ENCODE measurements at regions not wholly inside any gene's neighbourhood (a gene's known extent, or its start where the extent isn't known, plus 50 kb on each side); places are given as distances from the start of the nearest gene placed in this dataset.

DNA sequence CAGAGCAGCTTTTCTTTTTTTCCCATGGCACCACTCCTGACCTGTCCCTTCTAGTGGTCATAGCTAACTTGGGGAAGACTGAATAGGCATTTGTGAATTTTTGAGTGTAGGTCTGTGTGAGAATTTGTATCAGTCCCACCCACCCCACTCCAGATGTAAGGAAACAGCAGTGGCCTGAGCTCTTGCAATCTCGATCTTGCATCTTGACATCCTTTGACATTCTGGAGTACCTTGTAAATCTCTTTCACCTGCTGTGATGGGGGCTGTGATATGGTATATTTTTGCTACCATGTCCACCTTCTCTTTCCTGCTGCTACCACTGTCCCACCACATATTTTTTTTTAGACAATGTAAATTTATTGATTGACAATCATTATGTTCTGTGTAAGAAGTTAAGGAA is 289.3 kb downstream of the MAP2K6 start:
- H2AFZ ChIP-seq (ENCODE audit: low read depth, low read length) = no peak overlapping the region
- H3K27ac ChIP-seq (ENCODE audit: low read depth, low read length) = no peak overlapping the region
- H3K36me3 ChIP-seq (ENCODE audit: insufficient read depth, low read length) = no peaks in the 10 kb centered on the region
- H3K4me1 Mint-ChIP-seq (ENCODE audit: low read depth, unreplicated experiment) = no peaks in the 10 kb centered on the region
- H3K9ac ChIP-seq (ENCODE audit: low read length) = no peak overlapping the region
- FAIRE-seq (no peak), DNase-seq (ENCODE audit: low read depth) (no peak)
- peaks cover 2% of the 10 kb centered on the region for H3K27me3 Mint-ChIP-seq (ENCODE audit: low read depth, unreplicated experiment)
- H3K27ac Mint-ChIP-seq (ENCODE audit: unreplicated experiment) = no peak overlapping the region
- H3K27me3 ChIP-seq (ENCODE audit: insufficient read depth, low read length) = no peaks in the 10 kb centered on the region
- H3K4me3 Mint-ChIP-seq (ENCODE audit: unreplicated experiment) = no peak overlapping the region
- no peaks in the 10 kb centered on the region for H3K9me3 ChIP-seq (ENCODE audit: insufficient read depth, low read depth, low read length)
- TF ChIP-seq, protein P1, sequence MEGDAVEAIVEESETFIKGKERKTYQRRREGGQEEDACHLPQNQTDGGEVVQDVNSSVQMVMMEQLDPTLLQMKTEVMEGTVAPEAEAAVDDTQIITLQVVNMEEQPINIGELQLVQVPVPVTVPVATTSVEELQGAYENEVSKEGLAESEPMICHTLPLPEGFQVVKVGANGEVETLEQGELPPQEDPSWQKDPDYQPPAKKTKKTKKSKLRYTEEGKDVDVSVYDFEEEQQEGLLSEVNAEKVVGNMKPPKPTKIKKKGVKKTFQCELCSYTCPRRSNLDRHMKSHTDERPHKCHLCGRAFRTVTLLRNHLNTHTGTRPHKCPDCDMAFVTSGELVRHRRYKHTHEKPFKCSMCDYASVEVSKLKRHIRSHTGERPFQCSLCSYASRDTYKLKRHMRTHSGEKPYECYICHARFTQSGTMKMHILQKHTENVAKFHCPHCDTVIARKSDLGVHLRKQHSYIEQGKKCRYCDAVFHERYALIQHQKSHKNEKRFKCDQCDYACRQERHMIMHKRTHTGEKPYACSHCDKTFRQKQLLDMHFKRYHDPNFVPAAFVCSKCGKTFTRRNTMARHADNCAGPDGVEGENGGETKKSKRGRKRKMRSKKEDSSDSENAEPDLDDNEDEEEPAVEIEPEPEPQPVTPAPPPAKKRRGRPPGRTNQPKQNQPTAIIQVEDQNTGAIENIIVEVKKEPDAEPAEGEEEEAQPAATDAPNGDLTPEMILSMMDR (IDR thresholded peaks at IDR 0.05; ENCODE audit: insufficient read depth, low read depth, low read length) = no peak
- no peak for TF ChIP-seq EZH2 (IDR thresholded peaks at IDR 0.05; ENCODE audit: insufficient read depth, low read length)
- H3K4me1 ChIP-seq (ENCODE audit: insufficient read depth, low read length) = no peaks in the 10 kb centered on the region
- H3K4me3 ChIP-seq (ENCODE audit: insufficient read depth, low read depth, low read length) = no peak overlapping the region
- H3K4me2 ChIP-seq (ENCODE audit: low read length) = no peak overlapping the region
- peaks cover 11% of the 10 kb centered on the region for H3K9me3 Mint-ChIP-seq (ENCODE audit: unreplicated experiment)
- H3K36me3 Mint-ChIP-seq (ENCODE audit: low read depth, unreplicated experiment) = no peaks in the 10 kb centered on the region
- H3K79me2 ChIP-seq (ENCODE audit: insufficient read depth, low read length) = no peaks in the 10 kb centered on the region
- no peaks in the 10 kb centered on the region for H4K20me1 ChIP-seq (ENCODE audit: insufficient read depth, low read length)

- Mint-ChIP-seq H3K4me1 (ENCODE audit: low read depth, unreplicated experiment) (peaks cover 2% of the 10 kb centered on the region), H3K27ac (ENCODE audit: unreplicated experiment) (no peak overlapping the region), H3K27me3 (ENCODE audit: low read depth, unreplicated experiment) (peaks cover 2% of the 10 kb centered on the region), H3K9me3 (ENCODE audit: unreplicated experiment) (peaks cover 5% of the 10 kb centered on the region), H3K36me3 (ENCODE audit: low read depth, unreplicated experiment) (no peaks in the 10 kb centered on the region), H3K4me3 (ENCODE audit: unreplicated experiment) (no peak overlapping the region)
- FAIRE-seq = no peak
- H3K9ac ChIP-seq (ENCODE audit: low read length) = no peak overlapping the region
- H3K79me2 ChIP-seq (ENCODE audit: insufficient read depth, low read length) = no peaks in the 10 kb centered on the region
- TF ChIP-seq, protein P1 (IDR thresholded peaks at IDR 0.05; ENCODE audit: insufficient read depth, low read depth, low read length) = no peak
- TF ChIP-seq EZH2 (IDR thresholded peaks at IDR 0.05; ENCODE audit: insufficient read depth, low read length) = no peak
- H4K20me1 ChIP-seq (ENCODE audit: insufficient read depth, low read length) = no peaks in the 10 kb centered on the region
- no peak for DNase-seq (ENCODE audit: low read depth)
- no peaks in the 10 kb centered on the region for H3K4me1 ChIP-seq (ENCODE audit: insufficient read depth, low read length)
- H3K4me2 ChIP-seq (ENCODE audit: low read length) = no peak overlapping the region
- no peaks in the 10 kb centered on the region for H3K9me3 ChIP-seq (ENCODE audit: insufficient read depth, low read depth, low read length)
- H2AFZ ChIP-seq (ENCODE audit: low read depth, low read length) = no peak overlapping the region
- no peaks in the 10 kb centered on the region for H3K36me3 ChIP-seq (ENCODE audit: insufficient read depth, low read length)
- no peaks in the 10 kb centered on the region for H3K27me3 ChIP-seq (ENCODE audit: insufficient read depth, low read length)
- no peak overlapping the region for H3K27ac ChIP-seq (ENCODE audit: low read depth, low read length)
- no peak overlapping the region for H3K4me3 ChIP-seq (ENCODE audit: insufficient read depth, low read depth, low read length)
Observed at GRCh38 chr17:69704935-69705334, 290.4 kb downstream of the MAP2K6 start.

DNA sequence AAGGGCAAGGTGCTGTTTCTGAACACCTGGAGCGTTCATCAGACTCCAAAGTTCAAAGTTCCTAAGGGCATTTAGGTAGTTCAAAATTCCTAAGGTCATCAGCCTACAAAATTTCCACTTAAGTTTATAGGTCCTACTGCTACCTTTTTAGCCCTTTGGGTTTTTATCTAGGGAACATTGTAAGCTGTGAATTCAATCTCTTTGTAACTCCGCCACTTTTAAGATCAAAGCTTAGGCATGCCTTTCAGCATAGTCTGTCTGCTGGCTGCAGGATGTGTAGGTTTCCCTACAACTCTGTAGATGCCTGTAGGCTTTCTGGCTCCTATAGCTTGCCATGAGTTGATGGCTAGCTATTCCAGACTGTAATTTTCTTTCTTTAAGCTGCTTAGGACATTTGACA is 291.6 kb downstream of the MAP2K6 start:
- peaks cover 2% of the 10 kb centered on the region for H3K27me3 Mint-ChIP-seq (ENCODE audit: low read depth, unreplicated experiment)
- H3K4me3 Mint-ChIP-seq (ENCODE audit: unreplicated experiment) = no peak overlapping the region
- no peaks in the 10 kb centered on the region for H3K36me3 ChIP-seq (ENCODE audit: insufficient read depth, low read length)
- H3K36me3 Mint-ChIP-seq (ENCODE audit: low read depth, unreplicated experiment) = no peaks in the 10 kb centered on the region
- H3K4me3 ChIP-seq (ENCODE audit: insufficient read depth, low read depth, low read length) = no peak overlapping the region
- no peaks in the 10 kb centered on the region for H3K4me1 ChIP-seq (ENCODE audit: insufficient read depth, low read length)
- no peaks in the 10 kb centered on the region for H3K27me3 ChIP-seq (ENCODE audit: insufficient read depth, low read length)
- H3K79me2 ChIP-seq (ENCODE audit: insufficient read depth, low read length) = no peaks in the 10 kb centered on the region
- H3K9me3 ChIP-seq (ENCODE audit: insufficient read depth, low read depth, low read length) = no peaks in the 10 kb centered on the region
- H3K27ac Mint-ChIP-seq (ENCODE audit: unreplicated experiment) = no peak overlapping the region
- no peak overlapping the region for H3K27ac ChIP-seq (ENCODE audit: low read depth, low read length)
- H3K9ac ChIP-seq (ENCODE audit: low read length) = no peak overlapping the region
- DNase-seq (ENCODE audit: low read depth) = no peak
- no peaks in the 10 kb centered on the region for H4K20me1 ChIP-seq (ENCODE audit: insufficient read depth, low read length)
- TF ChIP-seq, protein P1 (IDR thresholded peaks at IDR 0.05; ENCODE audit: insufficient read depth, low read depth, low read length) = no peak
- no peak for TF ChIP-seq EZH2 (IDR thresholded peaks at IDR 0.05; ENCODE audit: insufficient read depth, low read length)
- H3K4me1 Mint-ChIP-seq (ENCODE audit: low read depth, unreplicated experiment) = peaks cover 2% of the 10 kb centered on the region
- no peaks in the 10 kb centered on the region for H3K9me3 Mint-ChIP-seq (ENCODE audit: unreplicated experiment)
- H3K4me2 ChIP-seq (ENCODE audit: low read length) = no peak overlapping the region
- H2AFZ ChIP-seq (ENCODE audit: low read depth, low read length) = no peak overlapping the region
- FAIRE-seq = no peak

Data from astrocyte (in vitro differentiated cells and primary cell).